ENCODE measurements at regions not wholly inside any gene's neighbourhood (a gene's known extent, or its start where the extent isn't known, plus 50 kb on each side); places are given as distances from the start of the nearest gene placed in this dataset.
"Not testable (repeated sequence)": the region's sequence is repeated elsewhere in the genome, so short reads cannot be mapped to it uniquely, and the experiment has no call there.

GRCh38 chr6:74596588-74596987 lies 609.3 kb downstream of the COL12A1 start:
- Histone ChIP-seq H3K27ac (ENCODE audit: low read depth, low read length) (no peak overlapping the region), H3K18ac (ENCODE audit: low read length) (no peak overlapping the region), H4K8ac (ENCODE audit: low read depth, low read length) (no peak overlapping the region), H2BK120ac (ENCODE audit: low read depth, low read length) (no peak overlapping the region), H3K4ac (ENCODE audit: low read depth, low read length) (no peak overlapping the region), H2AK5ac (ENCODE audit: low read length) (no peak overlapping the region), H3K36me3 (ENCODE audit: control insufficient read depth, insufficient read depth, low read length) (no peaks in the 10 kb centered on the region), H3K9ac (ENCODE audit: low read length) (no peak overlapping the region), H3K4me2 (ENCODE audit: low read length) (no peak overlapping the region), H3K23ac (ENCODE audit: low read length) (no peak overlapping the region), H4K5ac (ENCODE audit: low read length) (no peak overlapping the region), H3K4me3 (ENCODE audit: low read length) (no peak overlapping the region), H3K79me1 (ENCODE audit: low read length) (no peaks in the 10 kb centered on the region), H3K79me2 (ENCODE audit: control insufficient read depth, insufficient read depth, low read length) (no peaks in the 10 kb centered on the region), H3K27me3 (ENCODE audit: insufficient read depth, low read length, poor library complexity) (no peaks in the 10 kb centered on the region), H2BK5ac (ENCODE audit: low read length) (no peak overlapping the region), H2BK15ac (replicated peaks; ENCODE audit: low read depth) (no peak overlapping the region), H3K56ac (ENCODE audit: low read length) (no peak overlapping the region), H3K4me1 (ENCODE audit: control insufficient read depth, low read depth, low read length) (no peaks in the 10 kb centered on the region)
- DNase-seq = no peak

DNA sequence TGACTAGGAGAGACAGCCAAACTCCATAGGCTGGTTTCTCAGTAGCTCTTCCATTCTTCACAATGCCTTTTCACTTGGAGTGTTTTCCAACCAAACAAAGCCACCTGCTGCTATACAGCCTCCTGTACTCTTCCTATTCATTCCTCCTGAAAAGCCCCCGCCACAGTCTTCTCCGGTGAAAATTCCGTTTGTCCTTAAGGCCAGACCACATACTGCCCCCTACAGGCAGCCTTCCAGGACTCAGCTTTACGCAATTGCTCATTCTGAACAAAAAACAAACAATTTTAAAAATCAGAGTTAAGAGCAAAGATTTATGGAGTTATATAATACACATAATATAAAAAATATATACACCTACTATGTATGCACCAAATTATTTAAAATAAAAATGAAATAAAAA lies 611.5 kb downstream of the COL12A1 start:
- no CpG with 5 or more reads among the region's 4 CpGs for WGBS (ENCODE audit: extremely low coverage, insufficient coverage, low lambda C conversion rate)

GRCh38 chr6:74588094-74588832 lies 617.6 kb downstream of the COL12A1 start:
- DNase-seq = peak; percentile 5
- no peak overlapping the region for H2BK5ac ChIP-seq (ENCODE audit: low read length)
- H3K27ac ChIP-seq (ENCODE audit: low read depth, low read length) = no peak overlapping the region
- no peak overlapping the region for H3K18ac ChIP-seq (ENCODE audit: low read length)
- H2BK120ac ChIP-seq (ENCODE audit: low read depth, low read length) = no peak overlapping the region
- H3K9ac ChIP-seq (ENCODE audit: low read length) = no peak overlapping the region
- H4K5ac ChIP-seq (ENCODE audit: low read length) = no peak overlapping the region
- H3K23ac ChIP-seq (ENCODE audit: low read length) = no peak overlapping the region
- no peak overlapping the region for H3K4ac ChIP-seq (ENCODE audit: low read depth, low read length)
- H3K27me3 ChIP-seq (ENCODE audit: insufficient read depth, low read length, poor library complexity) = no peaks in the 10 kb centered on the region
- H3K79me1 ChIP-seq (ENCODE audit: low read length) = no peaks in the 10 kb centered on the region
- H2AK5ac ChIP-seq (ENCODE audit: low read length) = no peak overlapping the region
- WGBS (ENCODE audit: extremely low coverage, insufficient coverage, low lambda C conversion rate) = no CpG with 5 or more reads among the region's 5 CpGs
- no peak overlapping the region for H3K4me2 ChIP-seq (ENCODE audit: low read length)
- no peaks in the 10 kb centered on the region for H3K4me1 ChIP-seq (ENCODE audit: control insufficient read depth, low read depth, low read length)
- H2BK15ac ChIP-seq (replicated peaks; ENCODE audit: low read depth) = no peak overlapping the region
- no peak overlapping the region for H3K4me3 ChIP-seq (ENCODE audit: low read length)
- no peaks in the 10 kb centered on the region for H3K36me3 ChIP-seq (ENCODE audit: control insufficient read depth, insufficient read depth, low read length)
- no peak overlapping the region for H3K56ac ChIP-seq (ENCODE audit: low read length)
- H3K79me2 ChIP-seq (ENCODE audit: control insufficient read depth, insufficient read depth, low read length) = no peaks in the 10 kb centered on the region
- no peak overlapping the region for H4K8ac ChIP-seq (ENCODE audit: low read depth, low read length)

More for the DNA sequence above, 611.5 kb downstream of the COL12A1 start:
- not testable (repeated sequence) for H3K18ac ChIP-seq (ENCODE audit: low read length); DNase-seq; H2BK5ac ChIP-seq (ENCODE audit: low read length); H4K5ac ChIP-seq (ENCODE audit: low read length); H4K8ac ChIP-seq (ENCODE audit: low read depth, low read length); H3K79me1 ChIP-seq (ENCODE audit: low read length); H3K4me2 ChIP-seq (ENCODE audit: low read length); H2BK15ac ChIP-seq (replicated peaks; ENCODE audit: low read depth); H2AK5ac ChIP-seq (ENCODE audit: low read length); H3K4me1 ChIP-seq (ENCODE audit: control insufficient read depth, low read depth, low read length); H3K23ac ChIP-seq (ENCODE audit: low read length); H3K4ac ChIP-seq (ENCODE audit: low read depth, low read length); H3K27me3 ChIP-seq (ENCODE audit: insufficient read depth, low read length, poor library complexity); H3K36me3 ChIP-seq (ENCODE audit: control insufficient read depth, insufficient read depth, low read length); H3K27ac ChIP-seq (ENCODE audit: low read depth, low read length); H2BK120ac ChIP-seq (ENCODE audit: low read depth, low read length); H3K79me2 ChIP-seq (ENCODE audit: control insufficient read depth, insufficient read depth, low read length); H3K4me3 ChIP-seq (ENCODE audit: low read length); H3K9ac ChIP-seq (ENCODE audit: low read length); H3K56ac ChIP-seq (ENCODE audit: low read length)

- no peak overlapping the region for H3K23ac ChIP-seq (ENCODE audit: low read length)
- H3K9ac ChIP-seq (ENCODE audit: low read length) = no peak overlapping the region
- H3K18ac ChIP-seq (ENCODE audit: low read length) = no peak overlapping the region
- DNase-seq = peak; percentile 10
- H4K5ac ChIP-seq (ENCODE audit: low read length) = no peak overlapping the region
- H2AK5ac ChIP-seq (ENCODE audit: low read length) = no peak overlapping the region
- no CpG with 5 or more reads among the region's 2 CpGs for WGBS (ENCODE audit: extremely low coverage, insufficient coverage, low lambda C conversion rate)
- no peaks in the 10 kb centered on the region for H3K4me1 ChIP-seq (ENCODE audit: control insufficient read depth, low read depth, low read length)
- no peak overlapping the region for H3K27ac ChIP-seq (ENCODE audit: low read depth, low read length)
- H3K4ac ChIP-seq (ENCODE audit: low read depth, low read length) = no peak overlapping the region
- no peaks in the 10 kb centered on the region for H3K79me1 ChIP-seq (ENCODE audit: low read length)
- H3K56ac ChIP-seq (ENCODE audit: low read length) = no peak overlapping the region
- H2BK120ac ChIP-seq (ENCODE audit: low read depth, low read length) = no peak overlapping the region
- no peak overlapping the region for H3K4me3 ChIP-seq (ENCODE audit: low read length)
- H2BK5ac ChIP-seq (ENCODE audit: low read length) = no peak overlapping the region
- H3K79me2 ChIP-seq (ENCODE audit: control insufficient read depth, insufficient read depth, low read length) = no peaks in the 10 kb centered on the region
- H3K4me2 ChIP-seq (ENCODE audit: low read length) = no peak overlapping the region
- no peaks in the 10 kb centered on the region for H3K27me3 ChIP-seq (ENCODE audit: insufficient read depth, low read length, poor library complexity)
- no peaks in the 10 kb centered on the region for H3K36me3 ChIP-seq (ENCODE audit: control insufficient read depth, insufficient read depth, low read length)
- H2BK15ac ChIP-seq (replicated peaks; ENCODE audit: low read depth) = no peak overlapping the region
- H4K8ac ChIP-seq (ENCODE audit: low read depth, low read length) = no peak overlapping the region
Measured at GRCh38 chr6:74587386-74587785, 618.5 kb downstream of the COL12A1 start.

DNA sequence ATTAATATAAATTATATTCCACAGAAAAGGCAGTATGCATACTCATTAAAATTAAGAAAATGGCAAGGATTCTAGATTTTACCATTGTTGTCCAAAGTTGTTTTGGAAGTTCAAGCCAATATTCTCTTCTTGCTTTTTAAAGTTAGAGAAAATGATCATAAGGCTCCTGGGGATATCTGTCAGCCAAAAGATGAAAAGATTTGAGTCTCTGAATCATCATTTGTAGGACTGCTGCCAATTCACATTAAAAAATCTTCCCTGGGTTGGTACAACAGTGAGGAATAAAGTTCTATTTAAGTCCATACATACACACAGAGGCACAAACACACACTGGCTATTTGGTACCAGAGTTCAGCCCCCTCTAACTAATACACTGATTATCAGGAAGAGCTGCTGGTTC lies 620.1 kb downstream of the COL12A1 start:
- Histone ChIP-seq H3K18ac (ENCODE audit: low read length) (no peak overlapping the region), H3K4me1 (ENCODE audit: control insufficient read depth, low read depth, low read length) (no peaks in the 10 kb centered on the region), H4K5ac (ENCODE audit: low read length) (no peak overlapping the region), H3K9ac (ENCODE audit: low read length) (no peak overlapping the region), H3K79me1 (ENCODE audit: low read length) (no peaks in the 10 kb centered on the region), H3K56ac (ENCODE audit: low read length) (no peak overlapping the region), H3K4ac (ENCODE audit: low read depth, low read length) (no peak overlapping the region), H2BK15ac (replicated peaks; ENCODE audit: low read depth) (no peak overlapping the region), H3K4me2 (ENCODE audit: low read length) (no peak overlapping the region), H3K4me3 (ENCODE audit: low read length) (no peak overlapping the region), H3K36me3 (ENCODE audit: control insufficient read depth, insufficient read depth, low read length) (no peaks in the 10 kb centered on the region), H3K79me2 (ENCODE audit: control insufficient read depth, insufficient read depth, low read length) (no peaks in the 10 kb centered on the region), H2BK120ac (ENCODE audit: low read depth, low read length) (no peak overlapping the region), H3K27me3 (ENCODE audit: insufficient read depth, low read length, poor library complexity) (no peaks in the 10 kb centered on the region), H2BK5ac (ENCODE audit: low read length) (no peak overlapping the region), H3K23ac (ENCODE audit: low read length) (no peak overlapping the region), H2AK5ac (ENCODE audit: low read length) (no peak overlapping the region), H4K8ac (ENCODE audit: low read depth, low read length) (no peak overlapping the region), H3K27ac (ENCODE audit: low read depth, low read length) (no peak overlapping the region)
- no peak for DNase-seq

GRCh38 chr6:74581681-74582080 lies 624.2 kb downstream of the COL12A1 start:
- no peak overlapping the region for H3K23ac ChIP-seq (ENCODE audit: low read length)
- no peaks in the 10 kb centered on the region for H3K79me2 ChIP-seq (ENCODE audit: control insufficient read depth, insufficient read depth, low read length)
- H2BK120ac ChIP-seq (ENCODE audit: low read depth, low read length) = no peak overlapping the region
- no peak overlapping the region for H3K4me3 ChIP-seq (ENCODE audit: low read length)
- H3K4me2 ChIP-seq (ENCODE audit: low read length) = no peak overlapping the region
- no peak overlapping the region for H3K4ac ChIP-seq (ENCODE audit: low read depth, low read length)
- H2BK5ac ChIP-seq (ENCODE audit: low read length) = no peak overlapping the region
- no peak overlapping the region for H2BK15ac ChIP-seq (replicated peaks; ENCODE audit: low read depth)
- no peaks in the 10 kb centered on the region for H3K27me3 ChIP-seq (ENCODE audit: insufficient read depth, low read length, poor library complexity)
- H4K8ac ChIP-seq (ENCODE audit: low read depth, low read length) = no peak overlapping the region
- H3K9ac ChIP-seq (ENCODE audit: low read length) = no peak overlapping the region
- no peaks in the 10 kb centered on the region for H3K36me3 ChIP-seq (ENCODE audit: control insufficient read depth, insufficient read depth, low read length)
- no peak overlapping the region for H4K5ac ChIP-seq (ENCODE audit: low read length)
- no CpG with 5 or more reads among the region's 6 CpGs for WGBS (ENCODE audit: extremely low coverage, insufficient coverage, low lambda C conversion rate)
- no peak overlapping the region for H2AK5ac ChIP-seq (ENCODE audit: low read length)
- H3K27ac ChIP-seq (ENCODE audit: low read depth, low read length) = no peak overlapping the region
- H3K18ac ChIP-seq (ENCODE audit: low read length) = no peak overlapping the region
- DNase-seq = no peak
- no peaks in the 10 kb centered on the region for H3K4me1 ChIP-seq (ENCODE audit: control insufficient read depth, low read depth, low read length)
- H3K79me1 ChIP-seq (ENCODE audit: low read length) = no peaks in the 10 kb centered on the region
- H3K56ac ChIP-seq (ENCODE audit: low read length) = peak overlapping the region; percentile 10
